ENCODE measurements at regions not wholly inside any gene's neighbourhood (a gene's known extent, or its start where the extent isn't known, plus 50 kb on each side); places are given as distances from the start of the nearest gene placed in this dataset.

- no peak for TF ChIP-seq CTCF (IDR thresholded peaks at IDR 0.05)
- TF ChIP-seq POLR2AphosphoS5 (IDR thresholded peaks at IDR 0.05) = no peak
- TF ChIP-seq POLR2A (IDR thresholded peaks at IDR 0.05) = no peak
- no peak for TF ChIP-seq EP300 (IDR thresholded peaks at IDR 0.05)
These were observed 895.2 kb upstream of the CITED2 start for GRCh38 chr6:140269591-140270165.
